ENCODE measurements at regions not wholly inside any gene's neighbourhood (a gene's known extent, or its start where the extent isn't known, plus 50 kb on each side); places are given as distances from the start of the nearest gene placed in this dataset.

GRCh38 chr13:31972453-31972852 lies 59.1 kb upstream of the FRY start:
- TF ChIP-seq CTCF (IDR thresholded peaks at IDR 0.05): no peak
- ATAC-seq: no peak
- H3K4me3 ChIP-seq: no peak overlapping the region
- H3K9me3 ChIP-seq: no peaks in the 10 kb centered on the region
- H3K36me3 ChIP-seq (ENCODE audit: low read depth): no peaks in the 10 kb centered on the region
- no peaks in the 10 kb centered on the region for H3K4me1 ChIP-seq (ENCODE audit: low read depth)
- no peak for DNase-seq
- intact Hi-C loops (cut with DNase I, micrococcal nuclease): no loop called here

- intact Hi-C loops (cut with DNase I, micrococcal nuclease): no loop called here
- ATAC-seq: no peak
- H3K36me3 ChIP-seq (ENCODE audit: low read depth): no peaks in the 10 kb centered on the region
Observed at GRCh38 chr13:31978021-31978420, 53.6 kb upstream of the FRY start.

GRCh38 chr13:31980830-31981229 lies 50.7 kb upstream of the FRY start:
- no peak overlapping the region for H3K4me3 ChIP-seq
- TF ChIP-seq CTCF (IDR thresholded peaks at IDR 0.05): no peak
- ATAC-seq: peak; percentile 51
- no peaks in the 10 kb centered on the region for H3K36me3 ChIP-seq (ENCODE audit: low read depth)
- no peak for DNase-seq
- no peaks in the 10 kb centered on the region for H3K9me3 ChIP-seq
- intact Hi-C loops (cut with DNase I, micrococcal nuclease): no loop called here
- H3K4me1 ChIP-seq (ENCODE audit: low read depth): no peaks in the 10 kb centered on the region

More at GRCh38 chr13:31978021-31978420, 53.6 kb upstream of the FRY start:
- Histone ChIP-seq H3K4me1 (ENCODE audit: low read depth) (no peaks in the 10 kb centered on the region), H3K9me3 (no peaks in the 10 kb centered on the region), H3K4me3 (no peak overlapping the region)
- TF ChIP-seq CTCF (IDR thresholded peaks at IDR 0.05): no peak
- DNase-seq: no peak

All from mucosa of descending colon (tissue), 3 donors.